Thyroid gland (tissue), 4 donors: ENCODE measurements at regions not wholly inside any gene's neighbourhood (a gene's known extent, or its start where the extent isn't known, plus 50 kb on each side); places are given as distances from the start of the nearest gene placed in this dataset.

Experiments used
- DNase-seq, 2 donors: peaks; one replicate each; pipeline ENCODE4 v3.0.0-alpha.2; 2019
- H3K27ac ChIP-seq, 3 donors: fragments of 200-600 bp; sonication (generic); 1 replicate in 2 of 3; 2 replicates in 1 of 3; pipeline ENCODE4 v1.5.1; 2016 to 2019; ENCODE audit warnings: mild to moderate bottlenecking in 1 of 3, moderate library complexity in 1 of 3
- H3K27me3 ChIP-seq: fragments of 200-600 bp; sonication (generic); one replicate; pipeline ENCODE4 v1.5.1; 2019
- H3K36me3 ChIP-seq, 2 donors: fragments of 200-600 bp; sonication (generic); one replicate each; pipeline ENCODE4 v1.5.1; 2016 to 2019
- H3K4me1 ChIP-seq, 2 donors: fragments of 200-600 bp; sonication (generic); one replicate each; pipeline ENCODE4 v1.5.1; 2017 to 2019
- H3K4me3 ChIP-seq, 3 donors: fragments of 200-600 bp; sonication (generic); replicated peaks in 1 of 3; 1 replicate in 2 of 3; 2 replicates in 1 of 3; pipeline ENCODE4 v1.5.1; 2016; ENCODE audit warnings: mild to moderate bottlenecking in 1 of 3
- H3K9me3 ChIP-seq: fragments of 200-600 bp; sonication (generic); one replicate; pipeline ENCODE4 v1.5.1; 2017
- CTCF ChIP-seq, 6 experiments: fragments of 200-600 bp in 3 of 6; fragments of 450-650 bp in 3 of 6; sonication (generic) in 3 of 6; IDR thresholded peaks; one replicate each; pipeline ENCODE4 v1.5.1; 2016 to 2019; ENCODE audit warnings: antibody characterized with exemption in 6 of 6, mild to moderate bottlenecking in 2 of 6, inconsistent platforms in 1 of 6, moderate library complexity in 1 of 6
- POLR2A ChIP-seq, 2 donors: fragments of 450-650 bp; IDR thresholded peaks; one replicate each; pipeline ENCODE4 v1.6.1; 2017; ENCODE audit warnings: antibody characterized with exemption in 2 of 2, mild to moderate bottlenecking in 2 of 2, moderate library complexity in 1 of 2
- WGBS, 2 donors: methylation state at CpG; one replicate each; pipeline ENCODE4 v1.1.5; 2017; 5-methylcytosine and 5-hydroxymethylcytosine counted together
- intact Hi-C: fragments of 100-400 bp; cut with DNase I; formaldehyde crosslinking; loops from one replicate; pipeline ENCODE4 v1.15.1; 2023

- Histone ChIP-seq H3K36me3 (no peaks in the 10 kb centered on the region), H3K9me3 (no peaks in the 10 kb centered on the region), H3K27ac (no peak overlapping the region), H3K27me3 (no peaks in the 10 kb centered on the region), H3K4me3 (no peak overlapping the region), H3K4me1 (no peaks in the 10 kb centered on the region)
- TF ChIP-seq POLR2A (IDR thresholded peaks at IDR 0.05) (no peak), CTCF (IDR thresholded peaks at IDR 0.05) (no peak)
- intact Hi-C loops: no loop called here
- 81 to 86% methylated on average over 1 of the region's 1 CpG for WGBS, 2 donors
- DNase-seq: no peak
Observed at GRCh38 chr13:79097201-79097600, 308.9 kb downstream of the RBM26 start.

- DNase-seq: no peak
- Histone ChIP-seq H3K4me1 (no peaks in the 10 kb centered on the region), H3K27ac (no peak overlapping the region), H3K4me3 (no peak overlapping the region), H3K9me3 (no peaks in the 10 kb centered on the region), H3K36me3 (no peaks in the 10 kb centered on the region), H3K27me3 (no peaks in the 10 kb centered on the region)
- 21 to 24% methylated on average over 1 of the region's 1 CpG for WGBS, 2 donors
- TF ChIP-seq CTCF (IDR thresholded peaks at IDR 0.05) (no peak), POLR2A (IDR thresholded peaks at IDR 0.05) (no peak)
- intact Hi-C loops: no loop called here
Observed at GRCh38 chr13:79096099-79096498, 310.0 kb downstream of the RBM26 start.

- H3K4me3 ChIP-seq: no peak overlapping the region
- no peaks in the 10 kb centered on the region for H3K27me3 ChIP-seq
- no peaks in the 10 kb centered on the region for H3K4me1 ChIP-seq
- WGBS, 2 donors: 75 to 79% methylated on average over 4 of the region's 4 CpGs
- no peak for TF ChIP-seq POLR2A (IDR thresholded peaks at IDR 0.05)
- no peak for TF ChIP-seq CTCF (IDR thresholded peaks at IDR 0.05)
- no peak for DNase-seq
- H3K36me3 ChIP-seq: no peaks in the 10 kb centered on the region
- intact Hi-C loops: no loop called here
- no peak overlapping the region for H3K27ac ChIP-seq
- H3K9me3 ChIP-seq: no peaks in the 10 kb centered on the region
Observed at GRCh38 chr13:79090552-79091124, 315.4 kb downstream of the RBM26 start.

- Histone ChIP-seq H3K4me3 (no peak overlapping the region), H3K9me3 (no peaks in the 10 kb centered on the region), H3K27ac (no peak overlapping the region), H3K27me3 (no peaks in the 10 kb centered on the region), H3K36me3 (no peaks in the 10 kb centered on the region), H3K4me1 (no peaks in the 10 kb centered on the region)
- intact Hi-C loops: no loop called here
- no peak for DNase-seq
- WGBS, 2 donors: 79 to 80% methylated on average over 4 of the region's 4 CpGs
- TF ChIP-seq POLR2A (IDR thresholded peaks at IDR 0.05) (no peak), CTCF (IDR thresholded peaks at IDR 0.05) (no peak)
Observed at GRCh38 chr13:79084802-79085424, 321.1 kb downstream of the RBM26 start.

- TF ChIP-seq POLR2A (IDR thresholded peaks at IDR 0.05) (no peak), CTCF (IDR thresholded peaks at IDR 0.05) (no peak)
- Histone ChIP-seq H3K9me3 (no peaks in the 10 kb centered on the region), H3K4me3 (no peak overlapping the region), H3K36me3 (no peaks in the 10 kb centered on the region), H3K4me1 (no peaks in the 10 kb centered on the region), H3K27me3 (no peaks in the 10 kb centered on the region), H3K27ac (no peak overlapping the region)
- 87 to 88% methylated on average over 4 of the region's 4 CpGs for WGBS, 2 donors
- intact Hi-C loops: no loop called here
- no peak for DNase-seq
Observed at GRCh38 chr13:79081942-79082341, 324.1 kb downstream of the RBM26 start.
